Naive thymus-derived CD4-positive, alpha-beta T cell (primary cell): ENCODE measurements at regions not wholly inside any gene's neighbourhood (a gene's known extent, or its start where the extent isn't known, plus 50 kb on each side); places are given as distances from the start of the nearest gene placed in this dataset.

Experiments
- ATAC-seq: fragments of 150-1000 bp; cut with Tn5 transposase; 2 replicates; pipeline ENCODE4 v1.10.0; 2021; ENCODE audit warnings: mild to moderate bottlenecking, moderate library complexity
- CTCF ChIA-PET: fragments of 350-600 bp; sonication (Branson Sonifier 250); formaldehyde crosslinking; loops from one replicate; lab custom pipeline; 2021; ENCODE audit warnings: antibody characterized with exemption; lab: Charles Lee
- POLR2A ChIA-PET: fragments of 350-600 bp; sonication (Branson Sonifier 250); formaldehyde crosslinking; loops from one replicate; lab custom pipeline; 2021; ENCODE audit warnings: antibody characterized with exemption, inconsistent platforms; lab: Charles Lee
- DNase-seq, 9 donors: peaks; one replicate each; pipeline versions ENCODE4 v3.0.0 to v3.0.0-alpha.2; 2020 to 2022; ENCODE audit warnings: mixed read lengths in 1 of 9
- H3K27ac ChIP-seq: one replicate; pipeline ENCODE4 v1.7.0; 2013; ENCODE audit warnings: mild to moderate bottlenecking, low read depth, low read length, moderate library complexity
- H3K27me3 ChIP-seq, 2 donors: one replicate each; pipeline ENCODE4 v1.7.0; 2013; ENCODE audit warnings: low read length in 2 of 2, mild to moderate bottlenecking in 2 of 2, moderate library complexity in 2 of 2; ENCODE audit not compliant: control insufficient read depth in 2 of 2, insufficient read depth in 2 of 2
- H3K36me3 ChIP-seq, 3 experiments: 1 replicate in 2 of 3; 2 replicates in 1 of 3; pipeline ENCODE4 v1.7.0; 2013; ENCODE audit warnings: low read length in 3 of 3, mild to moderate bottlenecking in 3 of 3, moderate library complexity in 1 of 3; ENCODE audit not compliant: insufficient read depth in 3 of 3, control insufficient read depth in 2 of 3
- H3K4me1 ChIP-seq, 2 donors: one replicate each; pipeline ENCODE4 v1.7.0; 2013; ENCODE audit warnings: low read length in 2 of 2, mild to moderate bottlenecking in 2 of 2, moderate library complexity in 1 of 2; ENCODE audit not compliant: control insufficient read depth in 2 of 2, insufficient read depth in 2 of 2
- H3K4me3 ChIP-seq: 2 replicates; pipeline ENCODE4 v1.7.0; 2013; ENCODE audit warnings: mild to moderate bottlenecking, low read length
- H3K9me3 ChIP-seq, 3 experiments: 1 replicate in 2 of 3; 2 replicates in 1 of 3; pipeline ENCODE4 v1.7.0; 2013; ENCODE audit warnings: low read length in 3 of 3; ENCODE audit not compliant: control insufficient read depth in 2 of 3
- H3K27ac Mint-ChIP-seq, 9 donors: one replicate each; pipeline ENCODE4 v1.8.0; 2020 to 2022; ENCODE audit warnings: mixed read lengths in 9 of 9, mild to moderate bottlenecking in 8 of 9, moderate library complexity in 5 of 9, inconsistent platforms in 2 of 9
- H3K27me3 Mint-ChIP-seq, 5 donors: one replicate each; pipeline ENCODE4 v1.8.0; 2021 to 2022; ENCODE audit warnings: mixed read lengths in 5 of 5, mild to moderate bottlenecking in 1 of 5
- H3K36me3 Mint-ChIP-seq, 5 donors: one replicate each; pipeline ENCODE4 v1.8.0; 2020 to 2022; ENCODE audit warnings: mixed read lengths in 5 of 5, mild to moderate bottlenecking in 3 of 5, inconsistent platforms in 1 of 5
- H3K4me1 Mint-ChIP-seq, 7 donors: one replicate each; pipeline ENCODE4 v1.8.0; 2020 to 2022; ENCODE audit warnings: mixed read lengths in 7 of 7, mild to moderate bottlenecking in 3 of 7, inconsistent platforms in 1 of 7
- H3K4me3 Mint-ChIP-seq, 10 donors: one replicate each; pipeline ENCODE4 v1.8.0; 2020 to 2022; ENCODE audit warnings: mild to moderate bottlenecking in 10 of 10, mixed read lengths in 10 of 10, moderate library complexity in 6 of 10, inconsistent platforms in 2 of 10
- H3K9me3 Mint-ChIP-seq, 11 donors: one replicate each; pipeline ENCODE4 v1.8.0; 2020 to 2022; ENCODE audit warnings: mixed read lengths in 11 of 11, mild to moderate bottlenecking in 4 of 11, inconsistent platforms in 1 of 11, moderate library complexity in 1 of 11
- intact Hi-C, 2 donors: fragments of 100-400 bp; cut with micrococcal nuclease; formaldehyde crosslinking; loops; one replicate each; pipeline ENCODE4 v1.15.1; 2023

DNA sequence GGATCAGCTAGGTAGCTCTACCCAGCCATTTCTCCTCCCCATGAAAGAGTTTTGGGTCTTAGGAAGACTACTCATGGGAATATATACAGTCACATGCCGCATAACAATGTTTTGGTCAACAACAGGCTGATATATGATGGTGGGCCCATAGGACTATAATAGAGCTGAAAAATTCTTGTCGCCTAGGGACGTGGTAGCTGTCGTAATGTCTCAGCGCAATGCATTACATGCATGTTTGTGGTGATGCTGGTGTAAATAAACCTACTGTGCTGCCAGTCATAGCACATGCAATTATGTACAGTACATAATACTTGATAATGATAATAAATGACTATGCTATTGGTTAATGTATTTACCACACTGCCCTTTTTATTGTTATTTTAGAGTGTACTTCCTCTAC lies 78.2 kb upstream of the DLX6 start:
- CTCF ChIA-PET = no interaction called here
- Histone ChIP-seq H3K4me3 (no peak overlapping the region), H3K9me3 (no peaks in the 10 kb centered on the region), H3K27me3 (no peaks in the 10 kb centered on the region), H3K36me3 (no peaks in the 10 kb centered on the region), H3K27ac (no peak overlapping the region), H3K4me1 (no peaks in the 10 kb centered on the region)
- Mint-ChIP-seq H3K4me1 (no peaks in the 10 kb centered on the region), H3K4me3 (no peak overlapping the region), H3K27me3 (peaks cover 5 to 37% (median 23%) of the 10 kb centered on the region in 5 donors), H3K27ac (no peak overlapping the region), H3K36me3 (no peaks in the 10 kb centered on the region), H3K9me3 (no peaks in the 10 kb centered on the region)
- DNase-seq = no peak
- POLR2A ChIA-PET = no interaction called here
- ATAC-seq = no peak
- intact Hi-C loops = no loop called here

DNA sequence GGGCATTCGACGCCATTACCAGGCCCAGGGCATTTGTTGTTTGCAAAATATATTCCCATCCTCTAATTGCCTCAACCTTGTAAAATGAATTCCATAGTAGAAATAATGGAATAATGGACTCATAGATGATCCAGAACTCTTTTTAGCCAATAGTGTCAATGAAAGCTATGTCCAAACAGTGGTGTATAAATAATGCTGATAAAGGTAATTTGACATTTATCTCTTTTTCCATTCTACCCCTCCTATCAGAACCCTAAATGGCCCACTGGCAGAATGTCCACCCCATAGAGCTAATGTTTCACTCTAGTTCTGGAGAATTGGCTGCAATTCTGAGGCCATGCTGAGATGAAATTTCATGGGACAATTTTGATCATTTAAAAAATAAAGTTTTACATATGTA lies 76.4 kb upstream of the DLX6 start:
- Histone ChIP-seq H3K27me3 (no peaks in the 10 kb centered on the region), H3K4me3 (no peak overlapping the region), H3K9me3 (no peaks in the 10 kb centered on the region), H3K27ac (no peak overlapping the region), H3K4me1 (no peaks in the 10 kb centered on the region), H3K36me3 (no peaks in the 10 kb centered on the region)
- DNase-seq (no peak), ATAC-seq (no peak)
- ChIA-PET POLR2A (no interaction called here), CTCF (no interaction called here)
- Mint-ChIP-seq H3K36me3 (no peaks in the 10 kb centered on the region), H3K4me1 (no peaks in the 10 kb centered on the region), H3K4me3 (no peak overlapping the region), H3K27ac (no peak overlapping the region), H3K9me3 (no peaks in the 10 kb centered on the region), H3K27me3 (peaks cover 3 to 30% (median 17%) of the 10 kb centered on the region in 5 donors)
- intact Hi-C loops = no loop called here

DNA sequence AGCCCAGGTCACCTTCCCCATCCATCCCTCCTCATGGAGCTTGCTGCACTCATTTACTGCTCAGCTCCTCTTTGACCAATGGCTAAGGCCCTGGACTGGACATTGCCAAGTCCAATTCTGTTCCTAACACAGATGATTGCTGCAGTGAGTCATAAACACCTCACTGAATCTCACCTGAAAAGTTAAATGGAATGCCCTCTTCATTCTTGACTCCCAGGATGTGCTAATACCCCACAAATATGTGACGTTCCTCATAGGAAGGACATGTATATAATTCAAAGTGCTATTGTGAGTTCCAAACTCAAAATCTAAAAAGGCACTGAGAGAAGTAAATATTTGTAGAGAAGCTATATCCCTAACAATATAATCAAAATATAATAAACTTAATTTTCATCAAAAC lies 73.5 kb upstream of the DLX6 start:
- no peak overlapping the region for H3K27ac Mint-ChIP-seq
- no peak overlapping the region for H3K4me3 Mint-ChIP-seq
- H3K9me3 Mint-ChIP-seq = no peaks in the 10 kb centered on the region
- no peaks in the 10 kb centered on the region for H3K4me1 Mint-ChIP-seq
- ATAC-seq (no peak), DNase-seq (no peak)
- Histone ChIP-seq H3K27ac (no peak overlapping the region), H3K9me3 (no peaks in the 10 kb centered on the region), H3K27me3 (no peaks in the 10 kb centered on the region), H3K4me1 (no peaks in the 10 kb centered on the region), H3K4me3 (no peak overlapping the region), H3K36me3 (no peaks in the 10 kb centered on the region)
- peaks cover 3 to 28% (median 14%) of the 10 kb centered on the region in 5 donors for H3K27me3 Mint-ChIP-seq
- intact Hi-C loops = no loop called here
- CTCF ChIA-PET = no interaction called here
- POLR2A ChIA-PET = no interaction called here
- no peaks in the 10 kb centered on the region for H3K36me3 Mint-ChIP-seq

DNA sequence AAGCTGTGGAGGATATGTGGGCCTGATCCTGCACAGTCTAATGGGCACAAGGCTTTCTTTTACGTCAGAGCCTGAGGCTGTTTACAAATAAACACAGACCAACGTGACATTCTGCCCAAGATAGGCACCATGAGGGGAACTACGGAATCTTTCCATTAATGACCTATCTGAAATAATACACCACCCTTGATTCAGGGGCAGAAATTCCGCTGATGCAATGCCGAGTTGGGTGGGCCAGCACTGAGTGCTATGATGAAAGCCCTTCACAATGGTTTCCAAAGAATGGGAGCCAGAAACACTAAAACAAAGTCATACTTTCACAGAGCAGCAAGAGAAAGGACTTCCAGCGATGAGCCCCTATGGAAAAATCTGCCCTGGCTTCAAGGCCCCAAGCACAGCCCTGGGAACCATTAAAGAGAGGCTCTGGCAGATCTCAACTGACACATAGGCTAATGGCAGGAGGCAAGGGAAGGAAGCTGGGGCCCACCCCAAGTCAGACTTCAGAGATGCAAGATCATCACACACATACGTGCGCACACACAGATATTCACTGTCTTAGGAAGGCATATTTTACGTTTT lies 72.2 kb upstream of the DLX6 start:
- no peaks in the 10 kb centered on the region for H3K4me1 ChIP-seq
- Mint-ChIP-seq H3K9me3 (no peaks in the 10 kb centered on the region), H3K4me3 (no peak overlapping the region), H3K36me3 (no peaks in the 10 kb centered on the region), H3K4me1 (no peaks in the 10 kb centered on the region), H3K27me3 (peaks cover 3 to 28% (median 14%) of the 10 kb centered on the region in 5 donors), H3K27ac (no peak overlapping the region)
- no peak overlapping the region for H3K27ac ChIP-seq
- no peaks in the 10 kb centered on the region for H3K9me3 ChIP-seq
- no peak overlapping the region for H3K4me3 ChIP-seq
- H3K36me3 ChIP-seq = no peaks in the 10 kb centered on the region
- POLR2A ChIA-PET = no interaction called here
- CTCF ChIA-PET = no interaction called here
- no peak for DNase-seq
- intact Hi-C loops = no loop called here
- no peaks in the 10 kb centered on the region for H3K27me3 ChIP-seq
- ATAC-seq = no peak

DNA sequence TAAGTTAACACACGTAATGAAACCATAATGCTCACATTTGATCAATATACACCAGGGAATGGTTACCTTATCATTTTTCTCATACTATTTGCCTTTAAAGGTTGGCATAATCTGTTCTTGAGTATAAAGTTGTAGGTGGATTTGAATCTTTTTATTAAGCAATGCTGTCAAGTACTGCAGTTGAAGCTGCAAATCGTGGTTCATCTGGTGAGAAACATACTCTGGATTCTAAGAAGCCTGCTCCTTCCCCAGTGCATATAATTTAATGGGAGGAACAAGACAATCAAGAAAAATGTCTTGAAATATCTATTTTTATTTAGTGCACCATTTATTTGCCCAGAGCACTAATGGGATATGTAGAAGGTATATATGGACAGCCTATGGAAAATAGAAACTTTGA lies 68.7 kb upstream of the DLX6 start:
- H3K4me3 ChIP-seq = no peak overlapping the region
- ATAC-seq (no peak), DNase-seq (no peak)
- no peaks in the 10 kb centered on the region for H3K4me1 ChIP-seq
- H3K27me3 ChIP-seq = no peaks in the 10 kb centered on the region
- intact Hi-C loops = no loop called here
- CTCF ChIA-PET = no interaction called here
- Mint-ChIP-seq H3K36me3 (no peaks in the 10 kb centered on the region), H3K4me1 (no peaks in the 10 kb centered on the region), H3K9me3 (no peaks in the 10 kb centered on the region), H3K4me3 (no peak overlapping the region), H3K27me3 (peaks cover 2 to 20% (median 11%) of the 10 kb centered on the region in 5 donors), H3K27ac (no peak overlapping the region)
- H3K27ac ChIP-seq = no peak overlapping the region
- no peaks in the 10 kb centered on the region for H3K36me3 ChIP-seq
- no peaks in the 10 kb centered on the region for H3K9me3 ChIP-seq
- POLR2A ChIA-PET = no interaction called here

DNA sequence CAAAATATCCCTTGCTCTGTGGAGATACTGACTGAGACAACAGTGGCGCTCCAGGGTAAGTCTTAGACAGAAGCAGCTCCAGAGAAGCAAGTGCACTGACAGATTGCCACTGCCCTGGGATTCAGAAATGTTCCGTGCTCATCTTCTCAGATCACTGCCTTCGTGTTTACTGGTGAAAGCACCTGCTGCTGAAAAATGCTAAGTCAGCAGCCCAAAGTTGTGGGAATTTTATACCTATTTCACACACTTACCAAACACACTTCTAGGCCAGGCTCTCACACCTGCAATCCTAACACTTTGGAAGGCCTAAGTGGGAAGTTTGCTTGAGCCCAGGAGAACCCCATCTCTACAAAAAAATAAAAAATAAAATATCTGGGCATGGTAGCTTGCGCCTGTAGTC lies 63.2 kb upstream of the DLX6 start:
- no peaks in the 10 kb centered on the region for H3K4me1 Mint-ChIP-seq
- H3K4me3 Mint-ChIP-seq = no peak overlapping the region
- Histone ChIP-seq H3K9me3 (no peaks in the 10 kb centered on the region), H3K27me3 (no peaks in the 10 kb centered on the region), H3K27ac (no peak overlapping the region), H3K36me3 (no peaks in the 10 kb centered on the region), H3K4me3 (no peak overlapping the region), H3K4me1 (no peaks in the 10 kb centered on the region)
- intact Hi-C loops = no loop called here
- ATAC-seq (no peak), DNase-seq (no peak)
- ChIA-PET CTCF (no interaction called here), POLR2A (no interaction called here)
- peaks cover 5 to 19% (median 10%) of the 10 kb centered on the region in 5 donors for H3K27me3 Mint-ChIP-seq
- H3K36me3 Mint-ChIP-seq = no peaks in the 10 kb centered on the region
- no peaks in the 10 kb centered on the region for H3K9me3 Mint-ChIP-seq
- H3K27ac Mint-ChIP-seq = no peak overlapping the region

DNA sequence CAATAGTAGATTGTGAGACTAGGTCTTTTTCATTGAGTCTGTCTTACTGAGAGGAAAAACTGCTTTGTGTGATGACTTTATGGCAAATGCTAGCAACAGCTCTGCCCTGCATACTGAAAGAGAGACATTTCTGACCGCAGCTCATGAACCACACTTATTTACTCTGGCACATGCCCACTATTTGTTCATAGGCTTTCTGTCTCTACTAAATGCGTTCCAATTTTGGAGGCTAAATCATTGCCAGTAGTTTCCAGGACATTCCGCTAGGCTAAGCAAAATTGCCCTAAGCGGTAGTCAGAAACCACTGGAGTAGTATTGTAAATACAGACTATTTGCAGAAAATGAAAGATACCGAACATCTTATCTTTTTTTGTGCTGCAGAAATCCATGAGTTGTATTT lies 55.6 kb upstream of the DLX6 start:
- Histone ChIP-seq H3K27ac (no peak overlapping the region), H3K4me3 (no peak overlapping the region), H3K9me3 (no peaks in the 10 kb centered on the region), H3K4me1 (no peaks in the 10 kb centered on the region), H3K36me3 (no peaks in the 10 kb centered on the region), H3K27me3 (no peaks in the 10 kb centered on the region)
- Mint-ChIP-seq H3K4me3 (no peak overlapping the region), H3K9me3 (no peaks in the 10 kb centered on the region), H3K36me3 (no peaks in the 10 kb centered on the region), H3K27me3 (peaks cover 17 to 37% (median 23%) of the 10 kb centered on the region in 5 donors), H3K4me1 (no peaks in the 10 kb centered on the region), H3K27ac (no peak overlapping the region)
- ATAC-seq = no peak
- ChIA-PET POLR2A (no interaction called here), CTCF (no interaction called here)
- intact Hi-C loops = no loop called here
- DNase-seq = no peak
